ENCODE measurements at regions not wholly inside any gene's neighbourhood (a gene's known extent, or its start where the extent isn't known, plus 50 kb on each side); places are given as distances from the start of the nearest gene placed in this dataset.

DNA sequence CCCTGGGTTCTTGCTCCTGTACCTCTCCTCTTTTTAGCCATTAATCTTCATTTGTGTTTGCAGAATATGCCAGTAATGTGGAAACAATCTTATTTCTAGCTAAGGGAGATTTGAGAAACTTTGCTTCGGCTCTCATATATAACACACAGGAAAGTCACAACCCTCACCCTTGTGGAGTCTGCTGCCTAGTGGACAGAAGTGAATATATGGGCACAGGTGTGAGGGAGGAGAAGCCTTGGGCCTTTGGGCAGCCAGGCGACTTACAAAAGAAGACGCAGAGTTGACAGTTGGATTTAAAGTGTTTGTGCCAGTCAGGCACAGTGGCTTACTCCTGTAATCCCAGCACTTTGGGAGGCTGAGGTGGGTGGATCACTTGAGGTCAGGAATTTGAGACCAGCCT, 181.8 kb upstream of the TBL1XR1 start:
- Histone ChIP-seq H3K9me2 (ENCODE audit: insufficient read depth) (no peaks in the 10 kb centered on the region), H3K4me3 (no peak overlapping the region), H3K4me2 (no peak overlapping the region), H3K4me1 (replicated peaks; ENCODE audit: insufficient read depth) (no peaks in the 10 kb centered on the region), H2AFZ (no peak overlapping the region), H3K36me3 (ENCODE audit: low read depth) (no peaks in the 10 kb centered on the region), H3K79me2 (ENCODE audit: low read depth) (no peaks in the 10 kb centered on the region), H3K9me3 (ENCODE audit: insufficient read depth, low read depth) (peaks cover 25% of the 10 kb centered on the region), H3F3A (ENCODE audit: insufficient read depth, low read depth) (no peaks in the 10 kb centered on the region), H3K27me3 (ENCODE audit: insufficient read depth, low read depth) (no peaks in the 10 kb centered on the region), H3K27ac (no peak overlapping the region), H4K20me1 (ENCODE audit: insufficient read depth) (no peaks in the 10 kb centered on the region)
- BruUV-seq (replicated peaks), result no TSS peak
- intact Hi-C loops (cut with micrococcal nuclease; ENCODE audit: unreplicated experiment), result loop anchor here (5.0 kb wide), 1 partner anchor 327 kb away; no protein-coding TSS in a partner anchor
- ChIA-PET CTCF (no interaction called here), POLR2A (ENCODE audit: unreplicated experiment) (no interaction called here)
- DNase-seq, result no peak
- TF ChIP-seq EZH2 (IDR thresholded peaks at IDR 0.05; ENCODE audit: low read depth), result no peak

DNA sequence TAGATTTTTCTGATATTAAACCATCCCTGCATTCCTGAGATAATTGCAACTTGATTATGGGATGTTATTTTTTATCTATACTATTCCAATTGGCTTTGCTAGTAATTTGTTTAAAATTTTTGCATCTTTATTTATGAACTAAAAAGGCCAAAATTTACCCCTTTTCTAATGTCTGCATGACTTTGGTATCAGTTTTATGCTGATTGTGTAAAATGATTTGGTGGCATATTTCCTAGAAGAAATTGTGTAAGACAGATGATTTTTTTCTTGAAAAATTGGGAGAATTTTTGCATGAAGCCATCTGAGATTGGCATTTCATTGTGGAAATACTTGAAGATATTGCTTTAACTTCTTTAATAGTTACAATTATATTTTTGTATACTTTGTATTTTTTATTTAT, 183.8 kb upstream of the TBL1XR1 start:
- H3F3A ChIP-seq (ENCODE audit: insufficient read depth, low read depth), result peaks cover 7% of the 10 kb centered on the region; the same call in 1 of the 2 replicates
- BruUV-seq (replicated peaks), result no TSS peak
- ChIA-PET POLR2A (ENCODE audit: unreplicated experiment) (no interaction called here), CTCF (no interaction called here)
- TF ChIP-seq, protein P1, sequence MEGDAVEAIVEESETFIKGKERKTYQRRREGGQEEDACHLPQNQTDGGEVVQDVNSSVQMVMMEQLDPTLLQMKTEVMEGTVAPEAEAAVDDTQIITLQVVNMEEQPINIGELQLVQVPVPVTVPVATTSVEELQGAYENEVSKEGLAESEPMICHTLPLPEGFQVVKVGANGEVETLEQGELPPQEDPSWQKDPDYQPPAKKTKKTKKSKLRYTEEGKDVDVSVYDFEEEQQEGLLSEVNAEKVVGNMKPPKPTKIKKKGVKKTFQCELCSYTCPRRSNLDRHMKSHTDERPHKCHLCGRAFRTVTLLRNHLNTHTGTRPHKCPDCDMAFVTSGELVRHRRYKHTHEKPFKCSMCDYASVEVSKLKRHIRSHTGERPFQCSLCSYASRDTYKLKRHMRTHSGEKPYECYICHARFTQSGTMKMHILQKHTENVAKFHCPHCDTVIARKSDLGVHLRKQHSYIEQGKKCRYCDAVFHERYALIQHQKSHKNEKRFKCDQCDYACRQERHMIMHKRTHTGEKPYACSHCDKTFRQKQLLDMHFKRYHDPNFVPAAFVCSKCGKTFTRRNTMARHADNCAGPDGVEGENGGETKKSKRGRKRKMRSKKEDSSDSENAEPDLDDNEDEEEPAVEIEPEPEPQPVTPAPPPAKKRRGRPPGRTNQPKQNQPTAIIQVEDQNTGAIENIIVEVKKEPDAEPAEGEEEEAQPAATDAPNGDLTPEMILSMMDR (conservative IDR thresholded peaks at IDR 0.05), result no peak
- no peak for TF ChIP-seq EZH2 (IDR thresholded peaks at IDR 0.05; ENCODE audit: low read depth)
- H2AFZ ChIP-seq, result no peak overlapping the region
- no peaks in the 10 kb centered on the region for H3K27me3 ChIP-seq (ENCODE audit: insufficient read depth, low read depth)
- no peaks in the 10 kb centered on the region for H4K20me1 ChIP-seq (ENCODE audit: insufficient read depth)
- H3K27ac ChIP-seq, result no peak overlapping the region
- H3K36me3 ChIP-seq (ENCODE audit: low read depth), result no peaks in the 10 kb centered on the region
- H3K4me2 ChIP-seq, result no peak overlapping the region
- peaks cover 25% of the 10 kb centered on the region for H3K9me3 ChIP-seq (ENCODE audit: insufficient read depth, low read depth)
- no peaks in the 10 kb centered on the region for H3K79me2 ChIP-seq (ENCODE audit: low read depth)
- H3K4me3 ChIP-seq, result no peak overlapping the region
- 0 out of 2 replicates have a peak, but pooled peaks cover 6% of the 10 kb centered on the region for H3K4me1 ChIP-seq (replicated peaks; ENCODE audit: insufficient read depth)
- no peak for DNase-seq
- intact Hi-C loops (cut with micrococcal nuclease; ENCODE audit: unreplicated experiment), result no loop called here
- H3K9me2 ChIP-seq (ENCODE audit: insufficient read depth), result no peaks in the 10 kb centered on the region

DNA sequence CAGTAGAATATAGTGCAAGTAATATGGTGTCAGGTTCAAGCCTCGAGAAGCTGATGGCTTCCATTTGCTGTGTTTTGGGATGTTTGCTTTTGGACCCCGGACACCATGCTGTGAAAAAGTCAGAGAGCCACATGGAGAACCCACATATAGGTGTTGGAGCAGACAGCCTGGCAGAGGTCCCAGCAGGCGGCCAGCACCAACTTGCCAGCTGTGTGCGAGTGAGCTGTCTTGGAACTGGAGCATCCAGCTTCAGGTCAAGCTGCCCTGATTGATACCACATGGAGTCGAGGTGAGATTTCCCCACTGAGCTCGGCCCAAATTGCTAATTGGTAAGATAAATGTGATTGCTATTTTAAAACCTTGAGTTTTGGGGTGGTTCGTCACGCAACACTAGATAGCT, 185.7 kb upstream of the TBL1XR1 start:
- no peak overlapping the region for H2AFZ ChIP-seq
- peaks cover 12% of the 10 kb centered on the region; the same call in 1 of the 2 replicates for H3F3A ChIP-seq (ENCODE audit: insufficient read depth, low read depth)
- H3K4me3 ChIP-seq, result no peak overlapping the region
- no peak for DNase-seq
- no peaks in the 10 kb centered on the region for H3K79me2 ChIP-seq (ENCODE audit: low read depth)
- intact Hi-C loops (cut with micrococcal nuclease; ENCODE audit: unreplicated experiment), result no loop called here
- TF ChIP-seq EZH2 (IDR thresholded peaks at IDR 0.05; ENCODE audit: low read depth), result no peak
- TF ChIP-seq, protein P1 (conservative IDR thresholded peaks at IDR 0.05), result no peak
- no peak overlapping the region for H3K4me2 ChIP-seq
- H3K27ac ChIP-seq, result no peak overlapping the region
- no peaks in the 10 kb centered on the region for H3K9me2 ChIP-seq (ENCODE audit: insufficient read depth)
- no TSS peak for BruUV-seq (replicated peaks)
- 0 out of 2 replicates have a peak, but pooled peaks cover 8% of the 10 kb centered on the region for H3K4me1 ChIP-seq (replicated peaks; ENCODE audit: insufficient read depth)
- CTCF ChIA-PET, result no interaction called here
- H3K27me3 ChIP-seq (ENCODE audit: insufficient read depth, low read depth), result no peaks in the 10 kb centered on the region
- POLR2A ChIA-PET (ENCODE audit: unreplicated experiment), result no interaction called here
- H3K36me3 ChIP-seq (ENCODE audit: low read depth), result no peaks in the 10 kb centered on the region
- H4K20me1 ChIP-seq (ENCODE audit: insufficient read depth), result no peaks in the 10 kb centered on the region
- peaks cover 28% of the 10 kb centered on the region for H3K9me3 ChIP-seq (ENCODE audit: insufficient read depth, low read depth)

DNA sequence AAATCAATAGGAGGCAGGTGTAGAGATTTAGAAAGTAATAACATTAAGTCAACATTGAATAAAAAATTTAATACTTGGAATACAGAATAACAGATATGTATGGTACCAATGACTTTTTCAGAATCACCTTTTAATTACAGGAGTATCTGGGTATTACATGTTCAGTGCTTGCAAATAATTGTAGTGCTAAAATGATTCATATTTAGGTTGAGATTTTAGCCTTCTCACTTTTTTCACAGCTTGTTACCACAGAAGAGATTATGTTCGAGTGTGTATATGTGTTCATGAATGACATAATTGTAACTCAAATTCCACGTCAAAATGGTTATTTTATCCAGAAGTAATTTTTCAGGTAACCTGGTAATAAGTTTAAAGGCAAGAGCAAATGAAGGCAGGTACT, 187.9 kb upstream of the TBL1XR1 start:
- H2AFZ ChIP-seq, result no peak overlapping the region
- ChIA-PET POLR2A (ENCODE audit: unreplicated experiment) (interaction anchor here (1.0 kb wide), 1 partner anchor 113 kb away, joined by 4 read pairs; no protein-coding TSS in a partner anchor), CTCF (interaction anchor here (0.7 kb wide), 1 partner anchor 28 kb away, joined by 3 read pairs; no protein-coding TSS in a partner anchor)
- no peak for DNase-seq
- peaks cover 25% of the 10 kb centered on the region for H3K9me3 ChIP-seq (ENCODE audit: insufficient read depth, low read depth)
- H3F3A ChIP-seq (ENCODE audit: insufficient read depth, low read depth), result peaks cover 12% of the 10 kb centered on the region; the same call in 1 of the 2 replicates
- H3K4me2 ChIP-seq, result no peak overlapping the region
- H3K4me1 ChIP-seq (replicated peaks; ENCODE audit: insufficient read depth), result 0 out of 2 replicates have a peak, but pooled peaks cover 8% of the 10 kb centered on the region
- BruUV-seq (replicated peaks), result no TSS peak
- H4K20me1 ChIP-seq (ENCODE audit: insufficient read depth), result no peaks in the 10 kb centered on the region
- H3K4me3 ChIP-seq, result no peak overlapping the region
- H3K27me3 ChIP-seq (ENCODE audit: insufficient read depth, low read depth), result no peaks in the 10 kb centered on the region
- H3K9me2 ChIP-seq (ENCODE audit: insufficient read depth), result no peaks in the 10 kb centered on the region
- TF ChIP-seq, protein P1 (conservative IDR thresholded peaks at IDR 0.05), result no peak
- no peak for TF ChIP-seq EZH2 (IDR thresholded peaks at IDR 0.05; ENCODE audit: low read depth)
- no peak overlapping the region for H3K27ac ChIP-seq
- intact Hi-C loops (cut with micrococcal nuclease; ENCODE audit: unreplicated experiment), result no loop called here
- H3K36me3 ChIP-seq (ENCODE audit: low read depth), result no peaks in the 10 kb centered on the region
- H3K79me2 ChIP-seq (ENCODE audit: low read depth), result no peaks in the 10 kb centered on the region

Measured in PC-9 (cell line).